Small intestine (tissue), 7 donors: ENCODE measurements at regions not wholly inside any gene's neighbourhood (a gene's known extent, or its start where the extent isn't known, plus 50 kb on each side); places are given as distances from the start of the nearest gene placed in this dataset.
A peak's percentile ranks its signal among the peaks of the same experiment; 100 is the strongest.

Experiments
- DNase-seq, 2 donors: peaks; one replicate each; pipeline versions ENCODE4 v3.0.0 to v3.0.0-alpha.2; 2013
- FAIRE-seq: peaks from 2 replicates; lab custom pipeline; 2012; peaks lifted over from hg19 to GRCh38; lab: Jason Lieb, UNC
- H3K27ac ChIP-seq, 3 donors: one replicate each; pipeline ENCODE4 v1.5.1; 2013; ENCODE audit warnings: low read length in 2 of 3, mild to moderate bottlenecking in 2 of 3, control low read depth in 1 of 3, inconsistent platforms in 1 of 3, low read depth in 1 of 3, moderate library complexity in 1 of 3
- H3K27me3 ChIP-seq, 3 donors: one replicate each; pipeline ENCODE4 v1.6.1; 2013; ENCODE audit warnings: low read length in 3 of 3, inconsistent platforms in 1 of 3; ENCODE audit not compliant: control insufficient read depth in 3 of 3, insufficient read depth in 3 of 3
- H3K36me3 ChIP-seq, 3 donors: one replicate each; pipeline ENCODE4 v1.6.1; 2013; ENCODE audit warnings: low read length in 3 of 3, inconsistent platforms in 1 of 3, low read depth in 1 of 3, mild to moderate bottlenecking in 1 of 3, moderate library complexity in 1 of 3; ENCODE audit not compliant: control insufficient read depth in 3 of 3, insufficient read depth in 2 of 3
- H3K4me1 ChIP-seq, 3 donors: one replicate each; pipeline ENCODE4 v1.6.1; 2013; ENCODE audit warnings: low read length in 2 of 3, inconsistent platforms in 1 of 3, low read depth in 1 of 3, mild to moderate bottlenecking in 1 of 3, moderate library complexity in 1 of 3; ENCODE audit not compliant: control insufficient read depth in 3 of 3, insufficient read depth in 2 of 3
- H3K4me3 ChIP-seq, 3 donors: one replicate each; pipeline ENCODE4 v1.5.1; 2013; ENCODE audit warnings: low read length in 3 of 3, control low read depth in 1 of 3, inconsistent platforms in 1 of 3, low read depth in 1 of 3, mild to moderate bottlenecking in 1 of 3, moderate library complexity in 1 of 3
- H3K9me3 ChIP-seq, 2 donors: one replicate each; pipeline ENCODE4 v1.6.1; 2013; ENCODE audit warnings: low read depth in 1 of 2, low read length in 1 of 2; ENCODE audit not compliant: control insufficient read depth in 2 of 2, insufficient read depth in 1 of 2
- WGBS, 3 donors: extraction: QIAGEN DNeasy Blood & Tissue Kit; methylation state at CpG; one replicate each; pipeline ENCODE4 v1.1.7; 2013; 5-methylcytosine and 5-hydroxymethylcytosine counted together
- donor health status: healthy with polysubstance abuse.
- donor health status: control.
- donor health status: control.
- donor health status: Bipolar disorder and iron deficiency.
- donor health status: healthy.

DNA sequence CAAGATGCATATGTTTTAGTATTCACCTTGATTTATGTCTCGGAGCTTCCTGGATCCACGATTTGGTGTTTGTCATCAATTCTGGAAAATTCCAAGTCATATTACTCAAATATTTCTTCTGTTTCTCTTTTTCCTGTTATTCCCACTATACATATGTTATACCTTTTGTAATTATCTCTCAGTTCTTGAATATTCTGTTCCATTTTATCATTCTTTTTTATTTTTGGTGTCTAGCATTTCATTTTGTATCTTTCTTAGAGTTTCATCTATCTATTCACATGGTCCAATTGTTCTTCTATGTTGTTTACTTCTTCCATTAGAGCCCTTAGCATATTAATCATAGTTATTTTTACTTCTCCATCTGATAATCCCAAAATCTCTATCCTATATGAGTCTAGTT is 637.8 kb upstream of the GRAMD2B start:
- no peak overlapping the region for H3K27ac ChIP-seq
- FAIRE-seq (peak; percentile 47), DNase-seq (no peak)
- no peaks in the 10 kb centered on the region for H3K4me1 ChIP-seq
- H3K27me3 ChIP-seq = no peaks in the 10 kb centered on the region
- 84 to 90% (median 86%) methylated on average over 2 of the region's 2 CpGs for WGBS, 3 donors
- H3K36me3 ChIP-seq = no peaks in the 10 kb centered on the region
- H3K4me3 ChIP-seq = no peak overlapping the region
- H3K9me3 ChIP-seq = no peaks in the 10 kb centered on the region

- WGBS, 3 donors = 67 to 74% (median 71%) methylated on average over 2 of the region's 2 CpGs
- Histone ChIP-seq H3K4me3 (no peak overlapping the region), H3K27ac (no peak overlapping the region), H3K4me1 (no peaks in the 10 kb centered on the region), H3K36me3 (no peaks in the 10 kb centered on the region), H3K9me3 (no peaks in the 10 kb centered on the region), H3K27me3 (no peaks in the 10 kb centered on the region)
- FAIRE-seq (no peak), DNase-seq (no peak)
These were observed 637.2 kb upstream of the GRAMD2B start for GRCh38 chr5:125786021-125786420.

GRCh38 chr5:125793470-125793869 is 629.7 kb upstream of the GRAMD2B start:
- H3K4me3 ChIP-seq = no peak overlapping the region
- no peaks in the 10 kb centered on the region for H3K27me3 ChIP-seq
- H3K4me1 ChIP-seq = no peaks in the 10 kb centered on the region
- DNase-seq (no peak), FAIRE-seq (no peak)
- WGBS, 3 donors = 97 to 100% (median 97%) methylated on average over 1 of the region's 1 CpG
- H3K36me3 ChIP-seq = no peaks in the 10 kb centered on the region
- H3K27ac ChIP-seq = no peak overlapping the region
- no peaks in the 10 kb centered on the region for H3K9me3 ChIP-seq

DNA sequence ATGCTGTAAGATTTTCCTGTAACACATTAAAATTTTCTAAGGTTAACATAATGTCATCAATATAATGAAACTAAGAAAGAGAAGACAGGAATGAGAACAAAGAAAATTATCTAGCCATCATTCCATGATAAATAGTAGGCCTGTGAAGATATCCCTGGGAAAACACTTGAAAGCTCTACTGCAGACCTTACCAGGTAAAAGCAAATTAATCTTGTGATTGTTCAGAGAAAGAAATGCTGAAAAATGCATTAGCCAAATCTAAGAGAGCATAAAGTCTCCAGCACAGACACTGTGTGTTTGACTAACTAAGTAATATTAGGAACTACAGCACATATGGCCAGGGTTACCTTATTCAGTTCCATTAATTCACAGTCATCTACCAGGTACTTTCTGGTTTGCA is 628.3 kb upstream of the GRAMD2B start:
- Histone ChIP-seq H3K4me1 (no peaks in the 10 kb centered on the region), H3K27ac (no peak overlapping the region), H3K9me3 (no peaks in the 10 kb centered on the region), H3K4me3 (no peak overlapping the region), H3K36me3 (no peaks in the 10 kb centered on the region), H3K27me3 (no peaks in the 10 kb centered on the region)
- DNase-seq = no peak
- FAIRE-seq = no peak

DNA sequence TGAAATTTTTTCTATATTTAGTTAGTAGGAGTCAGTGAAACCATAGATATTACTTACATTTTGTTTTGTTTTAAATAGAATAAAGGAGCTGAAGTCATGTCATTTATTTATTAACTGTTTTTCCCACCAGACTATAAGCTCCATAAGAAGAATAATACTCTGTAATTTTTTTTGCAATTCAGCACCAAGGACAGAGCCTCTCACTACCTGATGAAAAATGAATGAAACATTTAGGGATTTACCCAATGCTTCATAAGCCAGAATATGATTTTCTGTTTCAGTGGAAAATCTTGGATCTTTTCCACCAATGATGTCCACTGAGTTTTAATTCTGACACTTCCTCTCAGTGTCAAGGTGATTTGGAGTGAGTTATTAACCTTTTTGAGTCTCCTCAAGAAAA is 624.9 kb upstream of the GRAMD2B start:
- Histone ChIP-seq H3K36me3 (no peaks in the 10 kb centered on the region), H3K27ac (no peak overlapping the region), H3K27me3 (no peaks in the 10 kb centered on the region), H3K4me1 (no peaks in the 10 kb centered on the region), H3K4me3 (no peak overlapping the region), H3K9me3 (no peaks in the 10 kb centered on the region)
- peak in 1 of 2 donors; percentile 47 for DNase-seq
- no peak for FAIRE-seq

- DNase-seq = no peak
- no peaks in the 10 kb centered on the region for H3K9me3 ChIP-seq
- H3K27ac ChIP-seq = no peak overlapping the region
- no peak overlapping the region for H3K4me3 ChIP-seq
- H3K36me3 ChIP-seq = no peaks in the 10 kb centered on the region
- no peak for FAIRE-seq
- H3K27me3 ChIP-seq = no peaks in the 10 kb centered on the region
- no peaks in the 10 kb centered on the region for H3K4me1 ChIP-seq
These were observed 610.6 kb upstream of the GRAMD2B start for GRCh38 chr5:125812651-125813050.

DNA sequence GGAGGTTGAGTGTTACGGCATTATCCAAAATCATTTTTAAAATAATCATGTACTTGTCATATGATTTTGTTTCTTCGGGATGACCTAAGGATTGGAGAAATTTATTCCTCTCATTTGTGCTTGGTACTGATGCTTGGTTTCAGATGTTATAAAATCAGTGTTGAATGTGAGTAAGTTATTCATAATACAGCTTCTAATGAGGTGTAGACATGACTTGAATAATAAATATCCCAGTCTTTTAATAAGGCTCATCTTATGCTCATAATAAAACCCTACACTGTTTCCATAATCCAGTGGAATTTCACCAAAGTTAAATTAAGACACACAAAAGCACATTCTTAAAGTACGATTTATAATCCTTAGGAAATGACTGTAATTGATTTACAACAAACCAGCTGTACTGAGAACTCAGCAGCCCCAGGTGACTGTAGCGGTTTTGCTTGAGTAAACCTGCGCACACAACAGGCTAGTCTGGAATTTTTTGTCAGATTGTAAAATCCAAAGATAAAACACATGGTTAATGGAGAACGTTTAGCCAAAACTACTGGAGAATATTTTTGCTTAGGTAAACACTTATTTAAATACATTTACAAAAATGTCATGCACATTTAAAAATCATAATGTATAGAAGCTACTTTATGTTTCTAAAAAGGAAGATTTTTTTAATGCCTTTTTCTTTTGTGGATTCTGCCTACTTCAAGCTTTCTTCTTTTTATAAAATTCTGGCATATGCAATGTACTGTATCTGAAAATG is 609.8 kb upstream of the GRAMD2B start:
- Histone ChIP-seq H3K36me3 (no peaks in the 10 kb centered on the region), H3K9me3 (no peaks in the 10 kb centered on the region), H3K4me1 (no peaks in the 10 kb centered on the region), H3K4me3 (no peak overlapping the region), H3K27me3 (no peaks in the 10 kb centered on the region), H3K27ac (no peak overlapping the region)
- 53 to 74% (median 65%) methylated on average over 6 of the region's 6 CpGs for WGBS, 3 donors
- DNase-seq (no peak), FAIRE-seq (no peak)

- no peak overlapping the region for H3K4me3 ChIP-seq
- no peaks in the 10 kb centered on the region for H3K27me3 ChIP-seq
- WGBS, 3 donors = 76 to 83% (median 83%) methylated on average over 2 of the region's 2 CpGs
- no peaks in the 10 kb centered on the region for H3K4me1 ChIP-seq
- FAIRE-seq (no peak), DNase-seq (no peak)
- H3K27ac ChIP-seq = no peak overlapping the region
- H3K9me3 ChIP-seq = no peaks in the 10 kb centered on the region
- H3K36me3 ChIP-seq = no peaks in the 10 kb centered on the region
These were observed 609.1 kb upstream of the GRAMD2B start for GRCh38 chr5:125814119-125814518.

GRCh38 chr5:125823572-125823971 is 599.6 kb upstream of the GRAMD2B start:
- Histone ChIP-seq H3K4me3 (no peak overlapping the region), H3K4me1 (no peaks in the 10 kb centered on the region), H3K9me3 (no peaks in the 10 kb centered on the region), H3K36me3 (no peaks in the 10 kb centered on the region), H3K27ac (no peak overlapping the region), H3K27me3 (no peaks in the 10 kb centered on the region)
- DNase-seq = no peak
- 80 to 87% (median 81%) methylated on average over 4 of the region's 4 CpGs for WGBS, 3 donors
- no peak for FAIRE-seq
